Hematopoietic multipotent progenitor cell treated with erythropoietin and hydrocortisone succinate and interleukin-3 and kit ligand, for 15 days (in vitro differentiated cells): ENCODE measurements at regions not wholly inside any gene's neighbourhood (a gene's known extent, or its start where the extent isn't known, plus 50 kb on each side); places are given as distances from the start of the nearest gene placed in this dataset.

Experiments used
- DNase-seq: peaks from one replicate; pipeline ENCODE4 v3.0.0-alpha.2; 2015; ENCODE audit warnings: low spot score

- DNase-seq = no peak
Observed at GRCh38 chr21:26224366-26224765, 53.8 kb upstream of the APP start.
